Mesenchymal stem cell (in vitro differentiated cells and primary cell): ENCODE measurements at regions not wholly inside any gene's neighbourhood (a gene's known extent, or its start where the extent isn't known, plus 50 kb on each side); places are given as distances from the start of the nearest gene placed in this dataset.

ENCODE experiments used
- DNase-seq: peaks from one replicate; pipeline ENCODE4 v3.0.0-alpha.2; 2013
- H2AFZ ChIP-seq: one replicate; pipeline ENCODE4 v1.6.1; 2013; ENCODE audit warnings: low read depth, mild to moderate bottlenecking, control low read depth, inconsistent platforms, low read length, moderate library complexity
- H2AK5ac ChIP-seq: 2 replicates; pipeline ENCODE4 v1.6.1; 2013; ENCODE audit warnings: low read length, moderate library complexity, mild to moderate bottlenecking, inconsistent platforms; ENCODE audit not compliant: severe bottlenecking
- H2BK120ac ChIP-seq: one replicate; pipeline ENCODE4 v1.6.1; 2013; ENCODE audit warnings: low read depth, mild to moderate bottlenecking, inconsistent platforms, low read length, moderate library complexity
- H2BK12ac ChIP-seq, 2 experiments: one replicate each; pipeline ENCODE4 v1.6.1; 2013; ENCODE audit warnings: inconsistent platforms in 2 of 2, low read length in 2 of 2, mild to moderate bottlenecking in 2 of 2, moderate library complexity in 2 of 2, control low read depth in 1 of 2
- H2BK15ac ChIP-seq: one replicate; pipeline ENCODE4 v1.6.1; 2013; ENCODE audit warnings: mild to moderate bottlenecking, low read depth, inconsistent platforms; ENCODE audit not compliant: poor library complexity, severe bottlenecking
- H2BK5ac ChIP-seq: 2 replicates; pipeline ENCODE4 v1.6.1; 2013; ENCODE audit warnings: low read depth, mild to moderate bottlenecking, low read length, control low read depth, inconsistent platforms; ENCODE audit not compliant: poor library complexity, severe bottlenecking
- H3K14ac ChIP-seq, 2 experiments: one replicate each; pipeline ENCODE4 v1.6.1; 2013; ENCODE audit warnings: inconsistent platforms in 2 of 2, low read length in 2 of 2, control low read depth in 1 of 2, mild to moderate bottlenecking in 1 of 2, moderate library complexity in 1 of 2
- H3K18ac ChIP-seq, 2 experiments: one replicate each; pipeline ENCODE4 v1.6.1; 2013; ENCODE audit warnings: inconsistent platforms in 2 of 2, low read length in 2 of 2, control low read depth in 1 of 2, low read depth in 1 of 2, mild to moderate bottlenecking in 1 of 2
- H3K23ac ChIP-seq, 2 experiments: one replicate each; pipeline ENCODE4 v1.6.1; 2013; ENCODE audit warnings: inconsistent platforms in 2 of 2, low read length in 2 of 2, mild to moderate bottlenecking in 2 of 2, moderate library complexity in 2 of 2, control low read depth in 1 of 2
- H3K27ac ChIP-seq: 2 replicates; pipeline ENCODE4 v1.5.1; 2013; ENCODE audit warnings: mild to moderate bottlenecking, moderate library complexity, low read length, control low read depth, inconsistent platforms; ENCODE audit not compliant: poor library complexity, severe bottlenecking
- H3K27me3 ChIP-seq, 2 experiments: 2 replicates each; pipeline versions ENCODE4 v1.6.1 to v1.7.0; 2013; ENCODE audit warnings: low read length in 2 of 2, mild to moderate bottlenecking in 2 of 2, moderate library complexity in 2 of 2, control low read depth in 1 of 2, inconsistent platforms in 1 of 2; ENCODE audit not compliant: control insufficient read depth in 1 of 2, insufficient read depth in 1 of 2
- H3K36me3 ChIP-seq, 2 experiments: 2 replicates each; pipeline versions ENCODE4 v1.6.1 to v1.7.0; 2013; ENCODE audit warnings: low read length in 2 of 2, control low read depth in 1 of 2, inconsistent platforms in 1 of 2, low read depth in 1 of 2, mild to moderate bottlenecking in 1 of 2; ENCODE audit not compliant: insufficient read depth in 2 of 2, control insufficient read depth in 1 of 2
- H3K4ac ChIP-seq, 2 experiments: one replicate each; pipeline ENCODE4 v1.6.1; 2013; ENCODE audit warnings: inconsistent platforms in 2 of 2, low read length in 2 of 2, mild to moderate bottlenecking in 2 of 2, moderate library complexity in 2 of 2, control low read depth in 1 of 2, low read depth in 1 of 2
- H3K4me1 ChIP-seq: 2 replicates; pipeline ENCODE4 v1.6.1; 2013; ENCODE audit warnings: low read depth, low read length, control low read depth; ENCODE audit not compliant: control insufficient read depth, insufficient read depth
- H3K4me2 ChIP-seq: 2 replicates; pipeline ENCODE4 v1.6.1; 2013; ENCODE audit warnings: low read length, mild to moderate bottlenecking, inconsistent platforms; ENCODE audit not compliant: poor library complexity, severe bottlenecking
- H3K4me3 ChIP-seq, 2 experiments: 2 replicates each; pipeline versions ENCODE4 v1.5.1 to v1.7.0; 2013; ENCODE audit warnings: low read length in 2 of 2, mild to moderate bottlenecking in 2 of 2, control low read depth in 1 of 2, low read depth in 1 of 2; ENCODE audit not compliant: insufficient read depth in 1 of 2
- H3K79me1 ChIP-seq: replicated peaks from 2 replicates; pipeline ENCODE4 v1.6.1; 2013; ENCODE audit warnings: mild to moderate bottlenecking, control low read depth, low read length, inconsistent platforms; ENCODE audit not compliant: poor library complexity, severe bottlenecking
- H3K9ac ChIP-seq: 2 replicates; pipeline ENCODE4 v1.7.0; 2013; ENCODE audit warnings: mild to moderate bottlenecking, low read length, moderate library complexity
- H3K9me3 ChIP-seq: 2 replicates; pipeline ENCODE4 v1.7.0; 2013; ENCODE audit warnings: mild to moderate bottlenecking, low read length; ENCODE audit not compliant: control insufficient read depth
- H4K8ac ChIP-seq: one replicate; pipeline ENCODE4 v1.6.1; 2013; ENCODE audit warnings: inconsistent platforms, mild to moderate bottlenecking, low read length, moderate library complexity
- H4K91ac ChIP-seq: one replicate; pipeline ENCODE4 v1.6.1; 2013; ENCODE audit warnings: mild to moderate bottlenecking, low read length, inconsistent platforms
- WGBS: methylation state at CpG from one replicate; pipeline ENCODE4 v1.1.7; 2013; ENCODE audit warnings: mixed read lengths; 5-methylcytosine and 5-hydroxymethylcytosine counted together

GRCh38 chr11:122230385-122230755, 114.4 kb upstream of the BLID start:
- H3K18ac ChIP-seq, result no peak overlapping the region
- no peak overlapping the region for H3K14ac ChIP-seq
- no peak overlapping the region for H3K9ac ChIP-seq
- no peak overlapping the region for H2BK5ac ChIP-seq
- H3K23ac ChIP-seq, result no peak overlapping the region
- no peaks in the 10 kb centered on the region for H3K79me1 ChIP-seq
- no peak overlapping the region for H3K27ac ChIP-seq
- no peak overlapping the region for H2BK12ac ChIP-seq
- no peak overlapping the region for H4K8ac ChIP-seq
- no peak overlapping the region for H2AFZ ChIP-seq
- DNase-seq, result no peak
- H4K91ac ChIP-seq, result no peak overlapping the region
- no peak overlapping the region for H2BK120ac ChIP-seq
- no peak overlapping the region for H3K4ac ChIP-seq
- no peak overlapping the region for H2AK5ac ChIP-seq
- H3K36me3 ChIP-seq, result no peaks in the 10 kb centered on the region
- H3K4me3 ChIP-seq, result no peak overlapping the region
- no peaks in the 10 kb centered on the region for H3K27me3 ChIP-seq
- 82% methylated on average over 7 of the region's 7 CpGs for WGBS
- no peaks in the 10 kb centered on the region for H3K9me3 ChIP-seq
- no peak overlapping the region for H3K4me2 ChIP-seq
- H2BK15ac ChIP-seq, result no peak overlapping the region
- H3K4me1 ChIP-seq, result peaks cover 5% of the 10 kb centered on the region

- no peaks in the 10 kb centered on the region for H3K9me3 ChIP-seq
- no peak overlapping the region for H4K8ac ChIP-seq
- no peak overlapping the region for H3K9ac ChIP-seq
- H2AK5ac ChIP-seq, result no peak overlapping the region
- 67% methylated on average over 22 of the region's 22 CpGs for WGBS
- no peak overlapping the region for H2BK15ac ChIP-seq
- H3K18ac ChIP-seq, result peak overlapping the region in 1 of 2 experiments; percentile 34
- peak overlapping the region in 1 of 2 experiments; percentile 57 for H2BK12ac ChIP-seq
- H3K27me3 ChIP-seq, result no peaks in the 10 kb centered on the region
- peak overlapping the region; percentile 18 for H2AFZ ChIP-seq
- H3K4me1 ChIP-seq, result peaks cover 5% of the 10 kb centered on the region
- no peak overlapping the region for H3K27ac ChIP-seq
- H3K36me3 ChIP-seq, result no peaks in the 10 kb centered on the region
- H2BK120ac ChIP-seq, result no peak overlapping the region
- H3K4ac ChIP-seq, result peak overlapping the region in 1 of 2 experiments; percentile 15
- H4K91ac ChIP-seq, result peak overlapping the region; percentile 53
- H3K4me2 ChIP-seq, result no peak overlapping the region
- H3K23ac ChIP-seq, result no peak overlapping the region
- no peaks in the 10 kb centered on the region for H3K79me1 ChIP-seq
- no peak overlapping the region for H3K4me3 ChIP-seq
- no peak overlapping the region for H2BK5ac ChIP-seq
- peak overlapping the region in 1 of 2 experiments; percentile 55 for H3K14ac ChIP-seq
- no peak for DNase-seq
Measured at GRCh38 chr11:122229481-122230384, 113.7 kb upstream of the BLID start.

- Histone ChIP-seq H2BK15ac (no peak overlapping the region), H3K9me3 (no peaks in the 10 kb centered on the region), H3K27ac (no peak overlapping the region)
Measured at GRCh38 chr11:122229078-122229477, 113.1 kb upstream of the BLID start.

GRCh38 chr11:122226810-122227379, 110.9 kb upstream of the BLID start:
- no peak overlapping the region for H4K91ac ChIP-seq
- H3K4ac ChIP-seq, result no peak overlapping the region
- no peaks in the 10 kb centered on the region for H3K79me1 ChIP-seq
- no peak overlapping the region for H2BK120ac ChIP-seq
- H2BK12ac ChIP-seq, result no peak overlapping the region
- H3K9ac ChIP-seq, result no peak overlapping the region
- H2BK5ac ChIP-seq, result no peak overlapping the region
- H4K8ac ChIP-seq, result no peak overlapping the region
- H3K27me3 ChIP-seq, result no peaks in the 10 kb centered on the region
- H3K4me2 ChIP-seq, result no peak overlapping the region
- H3K23ac ChIP-seq, result no peak overlapping the region
- H2BK15ac ChIP-seq, result no peak overlapping the region
- H3K27ac ChIP-seq, result no peak overlapping the region
- no peak overlapping the region for H2AK5ac ChIP-seq
- DNase-seq, result no peak
- H3K18ac ChIP-seq, result no peak overlapping the region
- no peak overlapping the region for H3K14ac ChIP-seq
- no peak overlapping the region for H3K4me3 ChIP-seq
- H3K4me1 ChIP-seq, result peaks cover 5% of the 10 kb centered on the region
- 13% methylated on average over 1 of the region's 4 CpGs for WGBS
- H2AFZ ChIP-seq, result no peak overlapping the region
- no peaks in the 10 kb centered on the region for H3K9me3 ChIP-seq
- no peaks in the 10 kb centered on the region for H3K36me3 ChIP-seq

More at GRCh38 chr11:122229078-122229477, 113.1 kb upstream of the BLID start:
- Histone ChIP-seq H3K79me1 (no peaks in the 10 kb centered on the region), H3K4me2 (no peak overlapping the region), H3K14ac (peak overlapping the region in 1 of 2 experiments; percentile 55), H3K36me3 (no peaks in the 10 kb centered on the region), H3K4ac (peak overlapping the region in 1 of 2 experiments; percentile 15), H3K4me1 (peaks cover 5% of the 10 kb centered on the region), H2BK120ac (no peak overlapping the region), H3K9ac (no peak overlapping the region), H3K4me3 (no peak overlapping the region), H4K8ac (no peak overlapping the region), H2AK5ac (no peak overlapping the region), H4K91ac (no peak overlapping the region), H3K18ac (peak overlapping the region in 1 of 2 experiments; percentile 34), H2AFZ (no peak overlapping the region), H2BK12ac (peak overlapping the region in 1 of 2 experiments; percentile 57), H3K23ac (no peak overlapping the region), H2BK5ac (no peak overlapping the region), H3K27me3 (no peaks in the 10 kb centered on the region)
- DNase-seq, result no peak
- 40% methylated on average over 2 of the region's 2 CpGs for WGBS
